HL-60 (cell line): ENCODE measurements at regions not wholly inside any gene's neighbourhood (a gene's known extent, or its start where the extent isn't known, plus 50 kb on each side); places are given as distances from the start of the nearest gene placed in this dataset.

Experiments used
- POLR2AphosphoS5 ChIP-seq: IDR thresholded peaks from 2 replicates; pipeline ENCODE4 v1.6.1; 2012; ENCODE audit warnings: low read depth
- TF ChIP-seq, protein P1 (sequence below): IDR thresholded peaks from one replicate; pipeline ENCODE4 v1.5.1; 2011; ENCODE audit warnings: low read length, control low read depth, inconsistent platforms; ENCODE audit not compliant: insufficient read depth
- TF ChIP-seq, protein P2 (sequence below): IDR thresholded peaks from 2 replicates; pipeline ENCODE4 v1.6.1; 2012; ENCODE audit warnings: low read depth; ENCODE audit not compliant: insufficient replicate concordance

DNA sequence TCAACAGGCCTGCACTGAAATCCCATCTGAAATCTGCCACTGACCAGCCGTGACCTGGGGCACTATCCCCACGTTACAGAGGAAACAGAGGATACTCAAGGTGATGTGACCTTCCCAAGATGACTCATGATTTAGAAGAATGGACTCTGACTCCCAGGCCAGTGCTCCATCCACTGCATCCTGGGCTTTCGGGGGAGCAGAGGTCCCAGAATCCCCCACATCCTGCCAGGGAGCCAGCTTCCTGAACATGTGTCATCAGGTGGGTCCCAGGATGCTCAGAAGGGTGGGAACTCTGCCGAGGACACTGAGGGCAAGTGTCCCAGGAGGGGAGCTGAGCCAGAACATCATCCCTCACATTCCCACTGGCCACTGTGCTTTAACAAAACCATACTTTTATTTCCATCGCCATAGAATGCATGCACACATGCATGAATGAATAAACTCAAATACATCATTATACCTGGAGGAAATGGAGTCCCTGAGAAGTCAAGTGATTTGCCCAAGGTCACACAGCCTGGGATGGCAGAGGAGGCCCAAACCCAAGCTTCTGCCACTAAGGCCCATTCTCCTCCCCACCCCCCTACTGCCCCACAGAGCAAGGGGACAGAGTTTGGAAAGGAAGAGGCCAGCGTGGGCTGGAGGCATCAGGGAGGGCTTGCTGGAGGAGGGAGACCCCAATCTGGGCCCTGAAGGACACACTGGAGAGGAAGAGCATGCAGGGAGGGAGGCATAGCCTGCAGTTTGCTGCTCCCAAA, 189.4 kb downstream of the MATN1 start:
- TF ChIP-seq, protein P1, sequence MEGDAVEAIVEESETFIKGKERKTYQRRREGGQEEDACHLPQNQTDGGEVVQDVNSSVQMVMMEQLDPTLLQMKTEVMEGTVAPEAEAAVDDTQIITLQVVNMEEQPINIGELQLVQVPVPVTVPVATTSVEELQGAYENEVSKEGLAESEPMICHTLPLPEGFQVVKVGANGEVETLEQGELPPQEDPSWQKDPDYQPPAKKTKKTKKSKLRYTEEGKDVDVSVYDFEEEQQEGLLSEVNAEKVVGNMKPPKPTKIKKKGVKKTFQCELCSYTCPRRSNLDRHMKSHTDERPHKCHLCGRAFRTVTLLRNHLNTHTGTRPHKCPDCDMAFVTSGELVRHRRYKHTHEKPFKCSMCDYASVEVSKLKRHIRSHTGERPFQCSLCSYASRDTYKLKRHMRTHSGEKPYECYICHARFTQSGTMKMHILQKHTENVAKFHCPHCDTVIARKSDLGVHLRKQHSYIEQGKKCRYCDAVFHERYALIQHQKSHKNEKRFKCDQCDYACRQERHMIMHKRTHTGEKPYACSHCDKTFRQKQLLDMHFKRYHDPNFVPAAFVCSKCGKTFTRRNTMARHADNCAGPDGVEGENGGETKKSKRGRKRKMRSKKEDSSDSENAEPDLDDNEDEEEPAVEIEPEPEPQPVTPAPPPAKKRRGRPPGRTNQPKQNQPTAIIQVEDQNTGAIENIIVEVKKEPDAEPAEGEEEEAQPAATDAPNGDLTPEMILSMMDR = no peak
- TF ChIP-seq POLR2AphosphoS5 = no peak
- TF ChIP-seq, protein P2, sequence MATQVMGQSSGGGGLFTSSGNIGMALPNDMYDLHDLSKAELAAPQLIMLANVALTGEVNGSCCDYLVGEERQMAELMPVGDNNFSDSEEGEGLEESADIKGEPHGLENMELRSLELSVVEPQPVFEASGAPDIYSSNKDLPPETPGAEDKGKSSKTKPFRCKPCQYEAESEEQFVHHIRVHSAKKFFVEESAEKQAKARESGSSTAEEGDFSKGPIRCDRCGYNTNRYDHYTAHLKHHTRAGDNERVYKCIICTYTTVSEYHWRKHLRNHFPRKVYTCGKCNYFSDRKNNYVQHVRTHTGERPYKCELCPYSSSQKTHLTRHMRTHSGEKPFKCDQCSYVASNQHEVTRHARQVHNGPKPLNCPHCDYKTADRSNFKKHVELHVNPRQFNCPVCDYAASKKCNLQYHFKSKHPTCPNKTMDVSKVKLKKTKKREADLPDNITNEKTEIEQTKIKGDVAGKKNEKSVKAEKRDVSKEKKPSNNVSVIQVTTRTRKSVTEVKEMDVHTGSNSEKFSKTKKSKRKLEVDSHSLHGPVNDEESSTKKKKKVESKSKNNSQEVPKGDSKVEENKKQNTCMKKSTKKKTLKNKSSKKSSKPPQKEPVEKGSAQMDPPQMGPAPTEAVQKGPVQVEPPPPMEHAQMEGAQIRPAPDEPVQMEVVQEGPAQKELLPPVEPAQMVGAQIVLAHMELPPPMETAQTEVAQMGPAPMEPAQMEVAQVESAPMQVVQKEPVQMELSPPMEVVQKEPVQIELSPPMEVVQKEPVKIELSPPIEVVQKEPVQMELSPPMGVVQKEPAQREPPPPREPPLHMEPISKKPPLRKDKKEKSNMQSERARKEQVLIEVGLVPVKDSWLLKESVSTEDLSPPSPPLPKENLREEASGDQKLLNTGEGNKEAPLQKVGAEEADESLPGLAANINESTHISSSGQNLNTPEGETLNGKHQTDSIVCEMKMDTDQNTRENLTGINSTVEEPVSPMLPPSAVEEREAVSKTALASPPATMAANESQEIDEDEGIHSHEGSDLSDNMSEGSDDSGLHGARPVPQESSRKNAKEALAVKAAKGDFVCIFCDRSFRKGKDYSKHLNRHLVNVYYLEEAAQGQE = no peak
